ENCODE measurements at regions not wholly inside any gene's neighbourhood (a gene's known extent, or its start where the extent isn't known, plus 50 kb on each side); places are given as distances from the start of the nearest gene placed in this dataset.
A peak's percentile ranks its signal among the peaks of the same experiment; 100 is the strongest.

- DNase-seq = no peak
Observed at GRCh38 chr2:145186303-145186702, 666.4 kb upstream of the ZEB2 start.

GRCh38 chr2:145185696-145186095 is 665.8 kb upstream of the ZEB2 start:
- DNase-seq = no peak

GRCh38 chr2:145184741-145185651 is 665.1 kb upstream of the ZEB2 start:
- peak; percentile 80 for DNase-seq

GRCh38 chr2:145169285-145169684 is 649.4 kb upstream of the ZEB2 start:
- no peak for DNase-seq

- DNase-seq = no peak
Observed at GRCh38 chr2:145168091-145168490, 648.2 kb upstream of the ZEB2 start.

- no peak for DNase-seq
Observed at GRCh38 chr2:145166731-145167302, 646.9 kb upstream of the ZEB2 start.

- no peak for DNase-seq
Observed at GRCh38 chr2:145161656-145162055, 641.7 kb upstream of the ZEB2 start.

GRCh38 chr2:145160855-145161254 is 640.9 kb upstream of the ZEB2 start:
- no peak for DNase-seq

GRCh38 chr2:145159676-145160075 is 639.8 kb upstream of the ZEB2 start:
- no peak for DNase-seq

- peak; percentile 33 for DNase-seq
Observed at GRCh38 chr2:145157741-145158591, 638.0 kb upstream of the ZEB2 start.

GRCh38 chr2:145157036-145157675 is 637.2 kb upstream of the ZEB2 start:
- DNase-seq = no peak

GRCh38 chr2:145156199-145156598 is 636.3 kb upstream of the ZEB2 start:
- no peak for DNase-seq

- DNase-seq = no peak
Observed at GRCh38 chr2:145155196-145155595, 635.3 kb upstream of the ZEB2 start.

- DNase-seq = no peak
Observed at GRCh38 chr2:145154731-145155130, 634.8 kb upstream of the ZEB2 start.

- DNase-seq = peak; percentile 96
Observed at GRCh38 chr2:145146691-145147090, 626.8 kb upstream of the ZEB2 start.

GRCh38 chr2:145144131-145144728 is 624.3 kb upstream of the ZEB2 start:
- DNase-seq = peak; percentile 40

GRCh38 chr2:145141981-145142380 is 622.1 kb upstream of the ZEB2 start:
- DNase-seq = peak; percentile 66

- no peak for DNase-seq
Observed at GRCh38 chr2:145140658-145141057, 620.7 kb upstream of the ZEB2 start.

GRCh38 chr2:145138626-145139025 is 618.7 kb upstream of the ZEB2 start:
- DNase-seq = no peak

- DNase-seq = no peak
Observed at GRCh38 chr2:145137901-145138300, 618.0 kb upstream of the ZEB2 start.

- no peak for DNase-seq
Observed at GRCh38 chr2:145137211-145137610, 617.3 kb upstream of the ZEB2 start.

GRCh38 chr2:145136702-145137101 is 616.8 kb upstream of the ZEB2 start:
- no peak for DNase-seq

- no peak for DNase-seq
Observed at GRCh38 chr2:145126146-145126545, 606.2 kb upstream of the ZEB2 start.

All from NCI-H2171 treated with DMSO at 0.1 percent for 48 hours (cell line).